DMS53 treated with DMSO at 0.1 percent for 48 hours (cell line): ENCODE measurements at regions not wholly inside any gene's neighbourhood (a gene's known extent, or its start where the extent isn't known, plus 50 kb on each side); places are given as distances from the start of the nearest gene placed in this dataset.

Experiments
- DNase-seq: peaks from one replicate; lab custom pipeline; 2025; ENCODE audit not compliant: unreplicated experiment; lab: John Stamatoyannopoulos, UW

- DNase-seq: no peak
Measured at GRCh38 chr3:72288955-72289691, 504.2 kb upstream of the PROK2 start.

GRCh38 chr3:72287956-72288355, 503.0 kb upstream of the PROK2 start:
- DNase-seq: no peak

GRCh38 chr3:72285502-72285901, 500.6 kb upstream of the PROK2 start:
- no peak for DNase-seq

- no peak for DNase-seq
Measured at GRCh38 chr3:72284471-72284870, 499.5 kb upstream of the PROK2 start.

- DNase-seq: no peak
Measured at GRCh38 chr3:72282918-72283317, 498.0 kb upstream of the PROK2 start.

GRCh38 chr3:72281551-72281950, 496.6 kb upstream of the PROK2 start:
- DNase-seq: no peak

GRCh38 chr3:72280876-72281275, 495.9 kb upstream of the PROK2 start:
- no peak for DNase-seq

GRCh38 chr3:72279631-72280041, 494.7 kb upstream of the PROK2 start:
- DNase-seq: no peak

GRCh38 chr3:72279068-72279604, 494.2 kb upstream of the PROK2 start:
- DNase-seq: no peak

GRCh38 chr3:72278349-72279067, 493.6 kb upstream of the PROK2 start:
- no peak for DNase-seq

GRCh38 chr3:72277710-72278109, 492.8 kb upstream of the PROK2 start:
- no peak for DNase-seq

GRCh38 chr3:72276806-72277205, 491.9 kb upstream of the PROK2 start:
- no peak for DNase-seq

GRCh38 chr3:72275331-72275751, 490.4 kb upstream of the PROK2 start:
- DNase-seq: no peak

- no peak for DNase-seq
Measured at GRCh38 chr3:72274493-72275330, 489.8 kb upstream of the PROK2 start.

- DNase-seq: no peak
Measured at GRCh38 chr3:72273615-72274014, 488.7 kb upstream of the PROK2 start.

- DNase-seq: no peak
Measured at GRCh38 chr3:72272356-72272755, 487.4 kb upstream of the PROK2 start.

- no peak for DNase-seq
Measured at GRCh38 chr3:72271923-72272322, 487.0 kb upstream of the PROK2 start.

GRCh38 chr3:72271216-72271615, 486.3 kb upstream of the PROK2 start:
- no peak for DNase-seq

GRCh38 chr3:72270730-72271129, 485.8 kb upstream of the PROK2 start:
- DNase-seq: no peak

GRCh38 chr3:72270072-72270681, 485.2 kb upstream of the PROK2 start:
- no peak for DNase-seq

GRCh38 chr3:72269475-72269874, 484.5 kb upstream of the PROK2 start:
- DNase-seq: no peak
